Effector memory CD4-positive, alpha-beta T cell (primary cell): ENCODE measurements at regions not wholly inside any gene's neighbourhood (a gene's known extent, or its start where the extent isn't known, plus 50 kb on each side); places are given as distances from the start of the nearest gene placed in this dataset.
"Not testable (repeated sequence)": the region's sequence is repeated elsewhere in the genome, so short reads cannot be mapped to it uniquely, and the experiment has no call there.

ENCODE experiments used
- DNase-seq, 3 donors: peaks; one replicate each; pipeline ENCODE4 v3.0.0-alpha.2; 2020
- H3K27ac ChIP-seq: 2 replicates; pipeline ENCODE4 v1.7.0; 2013; ENCODE audit warnings: mild to moderate bottlenecking, low read length, moderate library complexity; ENCODE audit not compliant: insufficient read depth, poor library complexity, severe bottlenecking
- H3K27me3 ChIP-seq: replicated peaks from 2 replicates; pipeline ENCODE4 v1.7.0; 2013; ENCODE audit warnings: mild to moderate bottlenecking, low read length; ENCODE audit not compliant: insufficient read depth, control insufficient read depth, poor library complexity, severe bottlenecking
- H3K36me3 ChIP-seq: 2 replicates; pipeline ENCODE4 v1.7.0; 2013; ENCODE audit warnings: mild to moderate bottlenecking, low read length, moderate library complexity; ENCODE audit not compliant: control insufficient read depth, insufficient read depth
- H3K4me1 ChIP-seq: 2 replicates; pipeline ENCODE4 v1.7.0; 2013; ENCODE audit warnings: low read length, mild to moderate bottlenecking; ENCODE audit not compliant: control insufficient read depth, insufficient read depth, poor library complexity, severe bottlenecking
- H3K4me3 ChIP-seq: 2 replicates; pipeline ENCODE4 v1.7.0; 2013; ENCODE audit warnings: low read length, low read depth, mild to moderate bottlenecking; ENCODE audit not compliant: insufficient read depth, poor library complexity, severe bottlenecking
- H3K9me3 ChIP-seq: 2 replicates; pipeline ENCODE4 v1.7.0; 2013; ENCODE audit warnings: mild to moderate bottlenecking, low read length, moderate library complexity; ENCODE audit not compliant: control insufficient read depth

- Histone ChIP-seq H3K4me1 (peaks cover 2% of the 10 kb centered on the region), H3K27me3 (no peaks in the 10 kb centered on the region), H3K27ac (no peak overlapping the region), H3K9me3 (no peaks in the 10 kb centered on the region), H3K36me3 (no peaks in the 10 kb centered on the region), H3K4me3 (no peak overlapping the region)
- DNase-seq: no peak
These were observed 101.3 kb downstream of the AKAP11 start for GRCh38 chr13:42373048-42373812.

- H3K4me3 ChIP-seq: no peak overlapping the region
- peaks cover 4% of the 10 kb centered on the region for H3K4me1 ChIP-seq
- no peaks in the 10 kb centered on the region for H3K9me3 ChIP-seq
- no peak overlapping the region for H3K27ac ChIP-seq
- no peaks in the 10 kb centered on the region for H3K27me3 ChIP-seq
- no peaks in the 10 kb centered on the region for H3K36me3 ChIP-seq
- no peak for DNase-seq
These were observed 103.7 kb downstream of the AKAP11 start for GRCh38 chr13:42375663-42376062.

GRCh38 chr13:42377640-42378382 lies 105.9 kb downstream of the AKAP11 start:
- Histone ChIP-seq H3K4me1 (peaks cover 4% of the 10 kb centered on the region), H3K27ac (no peak overlapping the region), H3K4me3 (no peak overlapping the region), H3K9me3 (no peaks in the 10 kb centered on the region), H3K27me3 (no peaks in the 10 kb centered on the region), H3K36me3 (no peaks in the 10 kb centered on the region)
- no peak for DNase-seq

GRCh38 chr13:42378383-42378780 lies 106.4 kb downstream of the AKAP11 start:
- Histone ChIP-seq H3K27me3 (no peaks in the 10 kb centered on the region), H3K4me1 (peaks cover 4% of the 10 kb centered on the region), H3K27ac (no peak overlapping the region), H3K36me3 (no peaks in the 10 kb centered on the region), H3K9me3 (no peaks in the 10 kb centered on the region), H3K4me3 (no peak overlapping the region)
- DNase-seq: no peak

- DNase-seq: no peak
- H3K36me3 ChIP-seq: no peaks in the 10 kb centered on the region
- H3K4me1 ChIP-seq: peaks cover 4% of the 10 kb centered on the region
- H3K4me3 ChIP-seq: no peak overlapping the region
- H3K27me3 ChIP-seq: no peaks in the 10 kb centered on the region
- H3K9me3 ChIP-seq: no peaks in the 10 kb centered on the region
- H3K27ac ChIP-seq: no peak overlapping the region
These were observed 107.3 kb downstream of the AKAP11 start for GRCh38 chr13:42379241-42379640.

- H3K4me3 ChIP-seq: no peak overlapping the region
- no peaks in the 10 kb centered on the region for H3K9me3 ChIP-seq
- peaks cover 4% of the 10 kb centered on the region for H3K4me1 ChIP-seq
- H3K36me3 ChIP-seq: no peaks in the 10 kb centered on the region
- H3K27me3 ChIP-seq: no peaks in the 10 kb centered on the region
- no peak overlapping the region for H3K27ac ChIP-seq
- DNase-seq: no peak
These were observed 108.6 kb downstream of the AKAP11 start for GRCh38 chr13:42380420-42381164.

- no peak for DNase-seq
- Histone ChIP-seq H3K9me3 (no peaks in the 10 kb centered on the region), H3K27ac (no peak overlapping the region), H3K36me3 (no peaks in the 10 kb centered on the region), H3K4me3 (no peak overlapping the region), H3K27me3 (no peaks in the 10 kb centered on the region), H3K4me1 (peaks cover 4% of the 10 kb centered on the region)
These were observed 109.1 kb downstream of the AKAP11 start for GRCh38 chr13:42381165-42381425.

GRCh38 chr13:42381426-42381825 lies 109.5 kb downstream of the AKAP11 start:
- H3K4me3 ChIP-seq: not testable (repeated sequence)

GRCh38 chr13:42383025-42383424 lies 111.1 kb downstream of the AKAP11 start:
- H3K4me3 ChIP-seq: no peak overlapping the region
- no peaks in the 10 kb centered on the region for H3K9me3 ChIP-seq
- no peaks in the 10 kb centered on the region for H3K36me3 ChIP-seq
- H3K4me1 ChIP-seq: peaks cover 7% of the 10 kb centered on the region
- no peaks in the 10 kb centered on the region for H3K27me3 ChIP-seq
- H3K27ac ChIP-seq: no peak overlapping the region
- no peak for DNase-seq

More at GRCh38 chr13:42381426-42381825, 109.5 kb downstream of the AKAP11 start:
- H3K27ac ChIP-seq, DNase-seq, H3K9me3 ChIP-seq, H3K36me3 ChIP-seq, H3K27me3 ChIP-seq, H3K4me1 ChIP-seq: not testable (repeated sequence)

- H3K4me3 ChIP-seq: no peak overlapping the region
These were observed 112.3 kb downstream of the AKAP11 start for GRCh38 chr13:42384265-42384664.

More at GRCh38 chr13:42384265-42384664, 112.3 kb downstream of the AKAP11 start:
- no peaks in the 10 kb centered on the region for H3K27me3 ChIP-seq
- H3K27ac ChIP-seq: no peak overlapping the region
- no peaks in the 10 kb centered on the region for H3K9me3 ChIP-seq
- no peaks in the 10 kb centered on the region for H3K36me3 ChIP-seq
- H3K4me1 ChIP-seq: peaks cover 3% of the 10 kb centered on the region
- DNase-seq: no peak
